Activated T-helper 1 cell treated with anti-CD3 and anti-CD28 coated beads, Interleukin-12 subunit alpha, Interleukin-12 subunit beta, Interleukin-2, Interleukin-4 antibody, amounts not matched to agents 30 ng/mL and 10 ng/mL and 1 ng/mL, durations not matched to agents 14 hours and 24 hours and 36 hours (primary cell): ENCODE measurements at regions not wholly inside any gene's neighbourhood (a gene's known extent, or its start where the extent isn't known, plus 50 kb on each side); places are given as distances from the start of the nearest gene placed in this dataset.
"Not testable (repeated sequence)": the region's sequence is repeated elsewhere in the genome, so short reads cannot be mapped to it uniquely, and the experiment has no call there.

Experiments
- DNase-seq: peaks from one replicate; pipeline ENCODE4 v3.0.0; 2021; ENCODE audit warnings: low spot score
- H3K27ac Mint-ChIP-seq: one replicate; pipeline ENCODE4 v1.8.0; 2021; ENCODE audit warnings: mild to moderate bottlenecking, mixed read lengths
- H3K27me3 Mint-ChIP-seq: one replicate; pipeline ENCODE4 v1.8.0; 2022; ENCODE audit warnings: mild to moderate bottlenecking, moderate library complexity, mixed read lengths; ENCODE audit not compliant: insufficient read depth
- H3K36me3 Mint-ChIP-seq: one replicate; pipeline ENCODE4 v1.8.0; 2021; ENCODE audit warnings: low read depth, mixed read lengths
- H3K4me1 Mint-ChIP-seq: one replicate; pipeline ENCODE4 v1.8.0; 2021; ENCODE audit warnings: low read depth, mixed read lengths
- H3K4me3 Mint-ChIP-seq: one replicate; pipeline ENCODE4 v1.8.0; 2021; ENCODE audit warnings: mild to moderate bottlenecking, moderate library complexity, mixed read lengths
- H3K9me3 Mint-ChIP-seq: one replicate; pipeline ENCODE4 v1.8.0; 2021; ENCODE audit warnings: mixed read lengths
- intact Hi-C: fragments of 100-400 bp; cut with micrococcal nuclease; formaldehyde crosslinking; loops from one replicate; pipeline ENCODE4 v1.15.1; 2024

DNA sequence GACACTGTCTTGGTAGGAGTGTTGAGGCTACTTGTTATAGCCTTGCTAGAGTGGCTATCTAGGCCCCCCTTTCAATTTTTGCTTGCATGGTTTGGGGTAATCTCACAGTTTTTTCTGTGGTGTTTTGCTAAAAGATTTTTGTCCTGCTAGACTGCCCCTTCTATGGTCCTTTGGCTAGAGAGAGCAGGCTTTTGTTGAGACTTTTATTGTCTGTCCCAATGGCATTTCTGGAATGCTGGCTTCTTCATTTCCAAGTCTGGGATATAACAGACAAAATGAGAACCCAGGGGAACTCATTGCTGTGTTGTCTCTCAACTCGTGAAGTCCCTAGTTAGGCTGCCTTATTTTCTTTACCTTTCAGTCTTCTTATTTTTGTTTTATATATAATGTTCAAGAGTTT is 160.2 kb upstream of the ZC4H2 start:
- no peak overlapping the region for H3K4me3 Mint-ChIP-seq
- H3K27ac Mint-ChIP-seq: no peak overlapping the region
- H3K9me3 Mint-ChIP-seq: peaks cover 39% of the 10 kb centered on the region
- H3K4me1 Mint-ChIP-seq: peaks cover 4% of the 10 kb centered on the region
- intact Hi-C loops: no loop called here
- DNase-seq: no peak
- H3K36me3 Mint-ChIP-seq: no peaks in the 10 kb centered on the region
- no peaks in the 10 kb centered on the region for H3K27me3 Mint-ChIP-seq

DNA sequence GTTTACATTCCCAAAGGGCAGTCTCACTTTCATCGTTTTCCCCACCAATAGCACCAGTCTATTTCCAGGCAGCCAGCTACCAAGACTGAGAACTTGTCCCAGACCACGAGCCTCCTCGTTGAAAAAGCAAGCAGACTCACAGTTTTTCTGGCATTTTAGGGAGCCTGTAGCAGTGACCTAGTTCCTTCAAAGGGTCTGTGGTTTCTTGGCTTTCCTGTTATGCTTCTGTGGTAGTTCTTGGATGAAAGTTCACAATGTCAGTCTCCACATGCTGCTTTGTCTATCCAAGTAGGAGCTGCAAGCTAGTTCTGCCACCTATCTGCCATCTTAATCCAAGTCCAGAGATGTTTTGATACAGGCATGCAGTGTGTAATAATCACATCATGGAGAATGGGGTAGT is 151.6 kb upstream of the ZC4H2 start:
- no peak for DNase-seq
- Mint-ChIP-seq H3K36me3 (peaks cover 4% of the 10 kb centered on the region), H3K4me3 (no peak overlapping the region), H3K27me3 (no peaks in the 10 kb centered on the region), H3K27ac (no peak overlapping the region), H3K4me1 (peaks cover 15% of the 10 kb centered on the region), H3K9me3 (peaks cover 36% of the 10 kb centered on the region)
- intact Hi-C loops: no loop called here

DNA sequence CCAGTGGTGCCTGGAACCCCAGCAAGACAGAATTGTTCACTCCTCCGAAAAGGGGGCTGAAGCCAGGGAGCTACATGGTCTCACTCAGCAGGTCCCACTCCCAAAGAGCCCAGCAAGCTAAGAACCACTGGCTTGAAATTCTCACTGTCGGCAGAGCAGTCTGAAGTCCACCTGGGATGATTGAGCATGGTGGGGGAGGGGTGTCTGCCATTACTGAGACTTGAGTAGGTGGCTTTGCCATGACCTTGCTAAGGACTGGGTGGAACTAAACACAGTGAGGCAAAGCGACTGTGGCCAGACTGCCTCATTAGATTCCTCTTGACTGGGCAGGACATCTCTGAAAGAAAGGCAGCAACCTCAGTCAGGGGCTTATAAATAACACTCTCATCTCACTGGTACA is 122.6 kb upstream of the ZC4H2 start:
- H3K27me3 Mint-ChIP-seq: no peaks in the 10 kb centered on the region
- H3K4me1 Mint-ChIP-seq: no peaks in the 10 kb centered on the region
- no peak overlapping the region for H3K4me3 Mint-ChIP-seq
- H3K9me3 Mint-ChIP-seq: peaks cover 26% of the 10 kb centered on the region
- no peak overlapping the region for H3K27ac Mint-ChIP-seq
- peaks cover 4% of the 10 kb centered on the region for H3K36me3 Mint-ChIP-seq
- intact Hi-C loops: no loop called here
- no peak for DNase-seq

DNA sequence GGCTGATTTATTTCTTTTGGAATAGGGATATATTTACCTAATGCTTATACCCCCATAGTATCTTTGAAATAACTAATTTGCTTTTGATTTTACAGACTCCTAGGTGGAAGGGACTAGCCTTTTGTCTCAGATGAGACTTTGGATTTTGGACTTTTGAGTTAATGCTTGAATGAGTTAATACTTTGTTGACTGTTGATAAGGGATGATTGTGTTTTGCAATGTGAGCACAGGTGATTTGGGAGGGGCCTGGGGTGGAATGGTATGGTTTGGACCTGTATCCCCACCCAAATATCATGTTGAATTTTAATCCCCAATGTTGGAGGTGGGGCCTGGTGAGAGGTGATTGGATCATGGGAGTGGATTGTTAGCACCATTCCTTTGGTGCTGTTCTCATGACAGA is 117.4 kb upstream of the ZC4H2 start:
- DNase-seq: no peak
- Mint-ChIP-seq H3K4me1 (no peaks in the 10 kb centered on the region), H3K27me3 (no peaks in the 10 kb centered on the region), H3K9me3 (peaks cover 13% of the 10 kb centered on the region), H3K4me3 (no peak overlapping the region), H3K27ac (no peak overlapping the region), H3K36me3 (peaks cover 6% of the 10 kb centered on the region)
- intact Hi-C loops: no loop called here

DNA sequence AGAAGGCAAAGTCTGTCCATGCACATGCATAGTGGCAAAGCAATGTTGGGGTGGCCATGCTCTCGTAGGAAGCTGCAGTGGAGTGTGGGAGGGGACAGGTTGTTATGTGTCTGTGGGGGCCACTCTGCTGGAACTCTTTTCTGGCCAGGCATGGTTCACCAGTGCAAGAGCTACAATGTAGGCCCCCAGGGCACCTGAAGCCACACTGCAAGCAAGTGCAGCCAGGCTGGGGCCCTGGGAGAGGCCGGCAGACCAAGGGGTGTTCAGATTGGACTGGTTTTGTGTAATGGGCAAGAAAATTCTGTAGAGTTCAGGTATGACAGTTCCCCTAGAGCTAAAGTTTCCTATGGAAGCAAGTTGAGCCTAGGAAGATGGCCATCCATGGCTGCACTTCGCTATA is 97.0 kb upstream of the ZC4H2 start:
- H3K9me3 Mint-ChIP-seq: peaks cover 49% of the 10 kb centered on the region
- H3K4me1 Mint-ChIP-seq: no peaks in the 10 kb centered on the region
- H3K4me3 Mint-ChIP-seq: no peak overlapping the region
- no peaks in the 10 kb centered on the region for H3K27me3 Mint-ChIP-seq
- H3K27ac Mint-ChIP-seq: no peak overlapping the region
- H3K36me3 Mint-ChIP-seq: peaks cover 32% of the 10 kb centered on the region
- DNase-seq: no peak
- intact Hi-C loops: no loop called here

DNA sequence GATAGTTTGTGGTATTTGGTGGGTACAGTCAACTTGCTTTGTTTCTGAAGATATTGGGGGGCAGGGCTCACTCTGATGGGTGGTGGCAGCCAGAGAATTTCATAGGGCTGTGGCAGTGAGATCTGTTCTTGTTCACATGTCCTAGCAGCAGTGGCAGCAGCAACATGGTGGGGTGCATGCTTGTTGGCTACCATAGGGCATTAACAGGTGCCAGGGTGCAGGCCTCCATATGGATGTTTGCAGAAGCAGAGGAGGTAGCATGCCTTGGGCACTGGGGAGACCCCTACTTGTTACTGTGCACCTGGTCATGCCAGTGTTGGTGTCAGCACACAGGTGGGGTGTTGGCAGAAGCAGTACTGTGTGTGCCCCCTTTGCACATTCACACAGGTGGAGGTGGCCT is 96.3 kb upstream of the ZC4H2 start:
- peaks cover 31% of the 10 kb centered on the region for H3K36me3 Mint-ChIP-seq
- H3K4me3 Mint-ChIP-seq: no peak overlapping the region
- H3K4me1 Mint-ChIP-seq: no peaks in the 10 kb centered on the region
- DNase-seq: no peak
- no peaks in the 10 kb centered on the region for H3K27me3 Mint-ChIP-seq
- intact Hi-C loops: no loop called here
- H3K27ac Mint-ChIP-seq: no peak overlapping the region
- peaks cover 48% of the 10 kb centered on the region for H3K9me3 Mint-ChIP-seq

DNA sequence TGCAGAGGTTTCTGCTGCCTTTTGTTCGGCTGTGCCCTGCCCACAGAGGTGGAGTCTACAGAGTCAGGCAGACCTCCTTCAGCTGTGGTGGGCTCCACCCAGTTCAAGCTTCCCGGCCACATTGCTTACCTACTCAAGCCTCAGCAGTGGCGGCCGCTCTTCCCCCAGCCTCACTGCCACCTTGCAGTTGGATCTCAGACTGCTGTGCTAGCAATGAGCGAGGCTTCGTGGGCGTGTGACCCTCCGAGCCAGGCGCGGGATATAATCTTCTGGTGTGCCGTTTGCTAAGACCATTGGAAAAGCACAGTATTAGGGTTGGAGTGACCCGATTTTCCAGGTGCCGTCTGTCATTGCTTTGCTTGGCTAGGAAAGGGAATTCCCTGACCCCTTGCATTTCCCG is 82.4 kb upstream of the ZC4H2 start:
- H3K36me3 Mint-ChIP-seq, H3K27ac Mint-ChIP-seq: not testable (repeated sequence)

DNA sequence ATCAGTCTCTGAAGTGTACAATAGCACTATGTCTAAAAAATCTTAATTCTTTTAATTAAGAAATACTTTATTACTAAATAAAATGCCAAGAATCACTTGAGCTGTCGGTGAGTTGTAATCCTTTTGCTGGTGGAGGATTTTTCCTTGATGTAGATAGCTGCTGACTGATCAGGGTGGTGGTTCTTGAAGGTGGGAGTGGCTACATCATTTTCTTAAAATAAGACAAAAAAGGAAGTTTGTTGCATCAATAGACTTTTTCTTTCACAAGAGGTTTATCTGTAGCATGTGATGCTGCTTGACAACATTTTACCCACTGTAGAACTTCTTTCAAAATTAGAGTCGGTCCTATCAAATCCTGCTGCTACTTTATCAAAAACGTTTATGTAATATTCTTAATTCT is 68.8 kb upstream of the ZC4H2 start:
- intact Hi-C loops: no loop called here
- Mint-ChIP-seq H3K4me1 (no peaks in the 10 kb centered on the region), H3K4me3 (no peak overlapping the region), H3K36me3 (peaks cover 4% of the 10 kb centered on the region), H3K9me3 (peaks cover 17% of the 10 kb centered on the region), H3K27me3 (no peaks in the 10 kb centered on the region), H3K27ac (no peak overlapping the region)
- no peak for DNase-seq

More for the DNA sequence above, 82.4 kb upstream of the ZC4H2 start:
- intact Hi-C loops, H3K4me1 Mint-ChIP-seq, H3K27me3 Mint-ChIP-seq, DNase-seq, H3K4me3 Mint-ChIP-seq: not testable (repeated sequence)
- peaks cover 10% of the 10 kb centered on the region for H3K9me3 Mint-ChIP-seq

DNA sequence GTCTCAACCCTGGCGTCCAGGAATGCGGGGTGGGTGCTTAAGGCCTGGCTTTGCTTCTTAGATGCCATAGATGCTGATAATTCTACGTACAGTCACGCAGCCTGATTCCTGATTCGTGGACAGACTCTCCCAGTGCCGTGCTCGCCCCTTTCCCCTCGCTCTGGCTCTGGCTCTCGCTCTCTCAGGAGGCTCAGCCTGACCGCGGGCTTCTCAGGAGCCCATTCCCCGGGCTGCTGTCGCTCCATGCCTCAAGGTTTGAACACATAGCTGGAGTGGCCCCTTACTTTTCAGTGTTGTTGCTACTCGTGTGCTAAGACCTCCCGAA is 59.2 kb upstream of the ZC4H2 start:
- Mint-ChIP-seq H3K36me3 (no peaks in the 10 kb centered on the region), H3K27ac (peak overlapping the region; percentile 92), H3K9me3 (no peaks in the 10 kb centered on the region), H3K4me3 (peak overlapping the region; percentile 91), H3K4me1 (peaks cover 20% of the 10 kb centered on the region), H3K27me3 (no peaks in the 10 kb centered on the region)
- intact Hi-C loops: loop anchor here (1.0 to 2.0 kb wide), 4 partner anchors 59 to 1281 kb away; partner anchors contain the start of genes AMER1, LAS1L and ZC4H2
- no peak for DNase-seq

DNA sequence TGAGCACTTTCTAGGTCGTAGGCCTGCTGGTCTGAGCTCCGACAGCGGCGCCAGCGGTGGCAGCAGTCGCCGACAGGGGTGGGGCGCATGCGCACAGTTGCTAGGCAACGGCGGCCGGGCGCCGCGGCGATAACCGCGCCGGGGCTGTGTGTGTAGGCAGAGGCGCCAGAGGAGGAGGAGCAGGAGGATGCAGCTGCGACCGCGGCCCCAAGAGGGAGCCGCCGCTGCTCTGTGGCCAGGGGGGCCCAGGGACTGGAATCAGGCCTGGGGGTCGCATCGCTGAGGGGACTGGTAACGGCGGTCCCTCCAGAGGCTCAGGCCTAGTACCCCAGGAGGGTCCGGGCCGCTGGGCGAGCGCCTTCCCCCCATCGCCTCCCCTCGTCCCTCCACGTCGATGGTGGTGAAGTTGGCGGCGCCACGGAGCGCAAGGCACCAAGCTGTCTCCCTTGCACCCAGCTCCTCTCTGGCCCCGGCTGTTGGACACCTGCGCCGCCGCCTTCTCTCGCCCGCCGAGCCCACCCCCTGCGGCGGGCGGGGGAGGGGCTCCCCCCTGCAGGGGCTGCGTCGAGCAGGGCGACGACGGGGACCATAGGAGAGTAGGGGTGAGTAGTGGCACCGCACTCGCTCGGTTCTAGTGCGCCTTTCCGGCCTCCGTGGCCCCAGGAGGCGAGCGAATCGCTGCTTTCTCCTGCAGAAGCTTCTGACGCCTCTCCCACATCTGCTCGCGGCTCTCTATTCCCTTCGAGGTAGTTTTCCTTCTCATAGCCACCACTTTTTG is 58.6 kb upstream of the ZC4H2 start, which contains the start of gene ZC3H12B:
Gene ZC3H12B, plus strand, starts transcription at position 159 of the 778 bp plus-strand sequence.
- H3K4me1 Mint-ChIP-seq: peaks cover 20% of the 10 kb centered on the region
- peak within 1 kb of the TSS; percentile 91 for H3K4me3 Mint-ChIP-seq
- intact Hi-C loops: loop anchor here (1.0 to 2.0 kb wide), 5 partner anchors 59 to 1280 kb away; partner anchors contain the start of genes AMER1, LAS1L, MTMR8 and ZC4H2
- H3K27ac Mint-ChIP-seq: peak within 1 kb of the TSS; percentile 92
- peak; percentile 76 for DNase-seq
- H3K36me3 Mint-ChIP-seq: no peaks in the 10 kb centered on the region
- H3K27me3 Mint-ChIP-seq: no peaks in the 10 kb centered on the region
- no peaks in the 10 kb centered on the region for H3K9me3 Mint-ChIP-seq

DNA sequence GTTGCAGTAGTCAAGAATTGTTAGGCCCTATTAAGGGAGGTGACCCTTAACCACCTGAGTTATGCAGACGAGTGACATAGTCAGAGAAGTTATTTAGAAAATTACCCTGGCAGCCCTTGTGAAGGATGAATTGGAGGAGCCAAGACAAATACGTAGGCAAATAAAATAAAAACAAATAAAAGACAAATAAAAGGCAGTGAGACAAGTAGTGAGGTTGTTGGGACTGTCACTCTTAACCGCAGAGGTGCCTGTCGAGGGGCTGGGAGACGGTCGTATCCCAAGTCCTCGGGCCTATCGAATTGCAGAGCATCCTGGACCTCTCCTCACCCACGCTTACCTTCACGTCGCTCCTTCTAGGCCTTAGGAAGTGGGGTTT is 58.0 kb upstream of the ZC4H2 start:
- intact Hi-C loops: loop anchor here (1.0 to 2.0 kb wide), 3 partner anchors 501 to 1279 kb away; partner anchors contain the start of genes LAS1L and MTMR8
- DNase-seq: no peak
- peak overlapping the region; percentile 91 for H3K4me3 Mint-ChIP-seq
- peaks cover 20% of the 10 kb centered on the region for H3K4me1 Mint-ChIP-seq
- no peaks in the 10 kb centered on the region for H3K36me3 Mint-ChIP-seq
- H3K27me3 Mint-ChIP-seq: no peaks in the 10 kb centered on the region
- H3K9me3 Mint-ChIP-seq: no peaks in the 10 kb centered on the region
- peak overlapping the region; percentile 90 for H3K27ac Mint-ChIP-seq
